T-helper 17 cell (primary cell): ENCODE measurements at regions not wholly inside any gene's neighbourhood (a gene's known extent, or its start where the extent isn't known, plus 50 kb on each side); places are given as distances from the start of the nearest gene placed in this dataset.
"Not testable (repeated sequence)": the region's sequence is repeated elsewhere in the genome, so short reads cannot be mapped to it uniquely, and the experiment has no call there.

ENCODE experiments used
- ATAC-seq: fragments of 150-1000 bp; cut with Tn5 transposase; 2 replicates; pipeline ENCODE4 v1.10.0; 2021; ENCODE audit warnings: mild to moderate bottlenecking, moderate library complexity
- DNase-seq, 3 donors: peaks; one replicate each; pipeline versions ENCODE4 v3.0.0 to v3.0.0-alpha.2; 2020 to 2021
- H3K9me3 ChIP-seq: one replicate; pipeline ENCODE4 v1.7.0; 2013; ENCODE audit warnings: low read length, mild to moderate bottlenecking; ENCODE audit not compliant: control insufficient read depth, poor library complexity, severe bottlenecking
- H3K27ac Mint-ChIP-seq: one replicate; pipeline ENCODE4 v1.8.0; 2022; ENCODE audit warnings: mild to moderate bottlenecking, moderate library complexity, mixed read lengths
- H3K27me3 Mint-ChIP-seq: one replicate; pipeline ENCODE4 v1.8.0; 2022; ENCODE audit warnings: mixed read lengths
- H3K36me3 Mint-ChIP-seq: one replicate; pipeline ENCODE4 v1.8.0; 2022; ENCODE audit warnings: low read depth, mixed read lengths
- H3K4me1 Mint-ChIP-seq: one replicate; pipeline ENCODE4 v1.8.0; 2022; ENCODE audit warnings: mild to moderate bottlenecking, mixed read lengths
- H3K4me3 Mint-ChIP-seq: one replicate; pipeline ENCODE4 v1.8.0; 2022; ENCODE audit warnings: mild to moderate bottlenecking, moderate library complexity, mixed read lengths

DNA sequence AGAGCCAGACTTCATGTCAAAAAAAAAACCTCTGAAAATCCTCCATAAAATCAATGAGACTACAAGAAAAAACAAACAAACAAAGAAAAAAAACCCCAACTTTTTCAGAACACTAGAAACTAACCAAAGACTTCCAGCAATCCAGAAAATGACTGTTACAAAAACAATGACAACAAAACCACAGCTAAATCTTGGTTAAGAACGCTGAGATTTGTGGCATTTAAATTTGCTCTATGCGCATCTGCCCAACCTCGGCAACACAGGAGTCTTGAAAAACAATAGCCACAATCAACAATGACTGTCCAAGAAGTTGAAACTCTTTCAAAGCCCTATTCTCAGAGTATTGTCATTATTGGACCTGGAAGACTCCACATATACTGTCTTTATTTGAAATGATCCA is 402.4 kb downstream of the ZFHX3 start:
- no peaks in the 10 kb centered on the region for H3K9me3 ChIP-seq
- DNase-seq, result no peak
- Mint-ChIP-seq H3K36me3 (no peaks in the 10 kb centered on the region), H3K4me3 (no peak overlapping the region), H3K4me1 (no peaks in the 10 kb centered on the region), H3K27me3 (peaks cover 5% of the 10 kb centered on the region), H3K27ac (no peak overlapping the region)
- ATAC-seq, result no peak

DNA sequence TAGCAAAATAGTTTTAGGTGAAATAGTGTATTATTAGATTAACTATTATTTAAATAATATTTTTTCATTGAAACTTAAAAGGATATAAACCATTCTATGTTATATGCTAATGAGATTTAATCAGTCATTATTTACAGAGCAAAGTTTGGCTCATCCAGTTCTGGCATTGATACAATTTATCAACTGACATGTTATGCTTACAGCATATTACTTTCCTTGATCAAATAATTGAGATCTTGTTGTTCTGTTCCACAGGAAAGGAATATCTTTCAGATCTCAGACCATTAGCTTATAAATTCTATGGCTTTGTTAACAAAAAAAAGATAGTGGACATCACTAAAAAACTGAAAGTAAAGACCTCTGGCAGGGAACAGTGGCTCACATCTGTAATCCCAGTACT is 403.0 kb downstream of the ZFHX3 start:
- no peak for ATAC-seq
- Mint-ChIP-seq H3K36me3 (no peaks in the 10 kb centered on the region), H3K27me3 (peaks cover 5% of the 10 kb centered on the region), H3K4me1 (no peaks in the 10 kb centered on the region), H3K4me3 (no peak overlapping the region), H3K27ac (no peak overlapping the region)
- DNase-seq, result no peak
- no peaks in the 10 kb centered on the region for H3K9me3 ChIP-seq

DNA sequence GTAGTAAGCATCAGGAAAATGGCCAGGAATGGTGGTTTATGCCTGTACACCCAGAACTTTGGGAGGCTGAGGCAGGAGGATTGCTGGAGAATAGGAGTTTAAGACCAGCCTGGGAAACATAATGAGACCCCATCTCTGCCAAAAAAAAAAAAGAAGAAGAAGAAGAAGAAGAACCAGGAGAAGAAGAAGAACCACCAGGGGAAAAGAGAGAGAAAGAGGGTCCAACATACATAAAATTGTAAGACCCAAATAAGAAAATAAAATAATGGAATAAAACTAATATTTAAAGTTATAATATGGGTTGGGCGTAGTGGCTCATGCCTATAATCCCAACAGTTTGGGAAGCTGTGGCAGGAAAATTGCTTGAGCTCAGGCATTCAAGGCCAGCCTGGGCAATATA is 408.4 kb downstream of the ZFHX3 start:
- ATAC-seq (no peak), DNase-seq (no peak)
- no peaks in the 10 kb centered on the region for H3K36me3 Mint-ChIP-seq
- no peaks in the 10 kb centered on the region for H3K4me1 Mint-ChIP-seq
- peaks cover 8% of the 10 kb centered on the region for H3K9me3 ChIP-seq
- H3K27me3 Mint-ChIP-seq, result peaks cover 1% of the 10 kb centered on the region
- H3K27ac Mint-ChIP-seq, result no peak overlapping the region
- H3K4me3 Mint-ChIP-seq, result no peak overlapping the region

DNA sequence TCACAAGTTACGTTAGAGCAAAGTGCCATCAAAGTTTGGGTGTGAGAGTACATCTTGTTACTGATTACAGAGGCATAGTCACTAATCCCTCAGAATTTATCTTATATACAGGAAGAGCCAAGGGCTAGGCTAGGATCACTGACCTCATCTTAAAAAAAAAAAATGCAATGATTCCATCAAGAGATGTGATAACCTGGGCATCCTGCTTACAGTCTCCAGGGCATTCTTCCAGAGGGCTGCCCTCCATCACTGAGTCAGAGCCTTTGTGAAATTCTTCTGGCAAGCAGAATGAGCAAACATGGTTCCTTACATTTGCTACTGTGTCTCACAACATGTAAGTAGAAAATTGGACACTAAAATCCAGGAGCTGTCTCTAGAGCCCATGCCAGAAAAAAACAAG is 410.6 kb downstream of the ZFHX3 start:
- peaks cover 8% of the 10 kb centered on the region for H3K9me3 ChIP-seq
- no peaks in the 10 kb centered on the region for H3K4me1 Mint-ChIP-seq
- no peak for DNase-seq
- H3K4me3 Mint-ChIP-seq, result no peak overlapping the region
- no peaks in the 10 kb centered on the region for H3K36me3 Mint-ChIP-seq
- H3K27ac Mint-ChIP-seq, result no peak overlapping the region
- no peak for ATAC-seq
- no peaks in the 10 kb centered on the region for H3K27me3 Mint-ChIP-seq

DNA sequence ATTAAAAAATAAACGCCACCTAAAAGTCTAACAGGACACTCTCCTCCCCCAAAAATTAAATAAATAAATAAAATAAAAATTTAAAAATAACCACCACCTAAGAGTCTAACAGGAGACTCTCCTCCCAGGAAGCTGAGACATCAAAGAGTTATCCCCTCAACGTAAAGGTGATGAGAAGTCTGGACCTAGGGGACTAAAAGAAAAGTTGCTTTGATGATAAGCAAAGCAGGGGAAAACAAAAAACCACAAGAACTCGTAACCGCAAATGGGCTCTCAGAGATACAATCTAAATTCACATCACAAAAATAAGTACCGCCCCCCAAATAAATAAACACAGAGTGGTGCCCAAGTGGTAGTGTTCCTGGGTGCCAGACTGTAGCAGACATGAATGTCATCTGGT is 412.2 kb downstream of the ZFHX3 start:
- no peak for ATAC-seq
- H3K27ac Mint-ChIP-seq, result no peak overlapping the region
- H3K27me3 Mint-ChIP-seq, result no peaks in the 10 kb centered on the region
- no peaks in the 10 kb centered on the region for H3K36me3 Mint-ChIP-seq
- H3K4me3 Mint-ChIP-seq, result no peak overlapping the region
- H3K4me1 Mint-ChIP-seq, result no peaks in the 10 kb centered on the region
- peaks cover 8% of the 10 kb centered on the region for H3K9me3 ChIP-seq
- no peak for DNase-seq

DNA sequence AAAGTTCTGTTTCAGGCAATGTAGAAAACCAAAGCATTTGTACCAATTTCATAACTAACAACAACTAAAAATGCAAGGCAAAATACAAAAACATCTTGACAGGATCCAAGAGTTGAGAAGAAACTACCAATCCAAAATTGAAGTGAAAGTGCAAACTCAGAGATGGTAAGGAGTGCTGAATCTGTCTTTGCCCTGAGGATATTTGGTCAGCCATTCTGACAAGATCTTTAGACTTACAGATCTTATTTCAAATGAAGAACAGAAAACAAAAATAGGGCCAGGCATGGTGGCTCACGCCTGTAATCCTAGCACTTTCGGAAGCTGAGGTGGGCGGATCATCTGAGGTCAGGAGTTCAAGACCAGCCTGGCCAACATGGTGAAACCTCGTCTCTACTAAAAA is 412.8 kb downstream of the ZFHX3 start:
- no peaks in the 10 kb centered on the region for H3K27me3 Mint-ChIP-seq
- H3K36me3 Mint-ChIP-seq, result no peaks in the 10 kb centered on the region
- no peaks in the 10 kb centered on the region for H3K4me1 Mint-ChIP-seq
- no peak for ATAC-seq
- peaks cover 8% of the 10 kb centered on the region for H3K9me3 ChIP-seq
- H3K4me3 Mint-ChIP-seq, result no peak overlapping the region
- DNase-seq, result no peak
- peak overlapping the region; percentile 61 for H3K27ac Mint-ChIP-seq

DNA sequence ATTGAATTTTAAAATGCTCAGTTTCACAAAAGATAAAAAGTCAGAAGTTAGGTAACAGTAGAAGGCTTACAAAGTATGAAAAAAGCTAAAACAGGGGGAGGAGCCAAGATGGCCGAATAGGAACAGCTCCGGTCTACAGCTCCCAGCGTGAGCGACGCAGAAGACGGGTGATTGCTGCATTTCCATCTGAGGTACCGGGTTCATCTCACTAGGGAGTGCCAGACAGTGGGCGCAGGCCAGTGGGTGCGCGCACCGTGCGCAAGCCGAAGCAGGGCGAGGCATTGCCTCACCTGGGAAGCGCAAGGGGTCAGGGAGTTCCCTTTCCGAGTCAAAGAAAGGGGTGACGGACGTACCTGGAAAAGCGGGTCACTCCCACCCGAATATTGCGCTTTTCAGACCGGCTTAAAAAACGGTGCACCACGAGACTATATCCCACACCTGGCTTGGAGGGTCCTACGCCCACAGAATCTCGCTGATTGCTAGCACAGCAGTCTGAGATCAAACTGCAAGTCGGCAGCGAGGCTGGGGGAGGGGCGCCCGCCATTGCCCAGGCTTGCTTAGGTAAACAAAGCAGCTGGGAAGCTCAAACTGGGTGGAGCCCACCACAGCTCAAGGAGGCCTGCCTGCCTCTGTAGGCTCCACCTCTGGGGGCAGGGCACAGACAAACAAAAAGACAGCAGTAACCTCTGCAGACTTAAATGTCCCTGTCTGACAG is 420.6 kb downstream of the ZFHX3 start:
- not testable (repeated sequence) for H3K27me3 Mint-ChIP-seq, H3K27ac Mint-ChIP-seq, H3K36me3 Mint-ChIP-seq, H3K4me1 Mint-ChIP-seq, ATAC-seq, H3K9me3 ChIP-seq, DNase-seq, H3K4me3 Mint-ChIP-seq

DNA sequence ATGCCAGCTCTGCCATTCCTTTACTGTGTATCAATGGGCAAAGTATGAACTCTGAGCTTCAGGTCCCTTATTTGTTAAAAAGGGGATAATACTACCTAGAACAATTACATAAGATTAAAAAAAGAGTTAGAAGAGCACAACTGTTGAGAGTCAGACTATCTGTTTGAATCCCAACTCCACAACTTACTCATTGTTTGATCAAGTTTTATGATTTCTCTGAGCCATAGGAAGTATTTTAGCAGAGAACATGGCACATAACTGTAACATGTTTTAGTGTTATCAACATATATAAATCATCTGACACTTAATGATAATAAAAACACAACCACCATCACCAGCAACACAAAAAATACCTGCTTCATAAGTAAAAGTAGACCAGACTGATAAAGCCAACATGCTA is 421.3 kb downstream of the ZFHX3 start:
- no peak overlapping the region for H3K4me3 Mint-ChIP-seq

DNA sequence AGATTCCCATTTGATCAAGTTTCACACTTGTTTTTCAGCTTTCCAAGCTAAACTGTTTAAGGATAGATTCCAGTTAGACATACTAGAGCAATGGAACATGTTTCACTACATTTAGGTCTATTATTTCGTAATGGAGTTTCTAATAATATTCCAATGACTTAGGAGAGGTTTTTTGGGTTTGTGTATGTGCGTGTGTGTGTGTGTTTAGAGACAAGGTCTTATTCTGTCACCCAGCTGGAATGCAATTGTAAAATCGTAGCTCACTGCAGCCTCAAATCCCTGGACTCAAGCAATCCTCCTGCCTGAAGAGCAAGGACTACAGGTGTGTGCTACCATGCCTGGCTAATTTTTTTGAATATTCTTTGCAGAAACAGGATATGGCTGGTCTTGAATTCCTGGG is 426.3 kb downstream of the ZFHX3 start:
- ATAC-seq (no peak), DNase-seq (no peak)
- no peaks in the 10 kb centered on the region for H3K27me3 Mint-ChIP-seq
- no peaks in the 10 kb centered on the region for H3K9me3 ChIP-seq
- no peak overlapping the region for H3K4me3 Mint-ChIP-seq
- no peaks in the 10 kb centered on the region for H3K36me3 Mint-ChIP-seq
- H3K4me1 Mint-ChIP-seq, result no peaks in the 10 kb centered on the region
- H3K27ac Mint-ChIP-seq, result no peak overlapping the region

More for the DNA sequence above, 421.3 kb downstream of the ZFHX3 start:
- Mint-ChIP-seq H3K27me3 (no peaks in the 10 kb centered on the region), H3K27ac (no peak overlapping the region), H3K36me3 (no peaks in the 10 kb centered on the region), H3K4me1 (no peaks in the 10 kb centered on the region)
- ATAC-seq (no peak), DNase-seq (no peak)
- no peaks in the 10 kb centered on the region for H3K9me3 ChIP-seq

DNA sequence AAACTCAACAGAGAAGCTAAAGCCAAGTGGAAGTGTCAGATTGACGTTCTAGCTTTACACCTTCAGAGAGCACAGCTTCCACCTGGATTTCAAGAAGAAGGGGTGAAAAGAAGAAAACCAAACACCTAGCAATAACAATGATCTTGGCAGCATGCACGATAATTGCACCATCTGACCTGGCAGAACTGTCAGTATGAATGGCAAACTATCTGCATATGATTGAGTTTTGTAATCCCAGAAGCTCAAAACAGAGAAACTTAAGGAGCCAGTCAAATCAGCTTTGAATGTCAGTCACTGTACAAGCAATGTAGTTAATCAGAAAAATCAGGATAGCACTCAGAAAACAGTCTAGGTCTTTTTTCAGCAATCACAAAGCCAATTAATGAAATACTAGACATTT is 427.1 kb downstream of the ZFHX3 start:
- H3K27ac Mint-ChIP-seq, result no peak overlapping the region
- ATAC-seq (no peak), DNase-seq (no peak)
- H3K9me3 ChIP-seq, result no peaks in the 10 kb centered on the region
- no peak overlapping the region for H3K4me3 Mint-ChIP-seq
- no peaks in the 10 kb centered on the region for H3K36me3 Mint-ChIP-seq
- no peaks in the 10 kb centered on the region for H3K4me1 Mint-ChIP-seq
- H3K27me3 Mint-ChIP-seq, result no peaks in the 10 kb centered on the region

DNA sequence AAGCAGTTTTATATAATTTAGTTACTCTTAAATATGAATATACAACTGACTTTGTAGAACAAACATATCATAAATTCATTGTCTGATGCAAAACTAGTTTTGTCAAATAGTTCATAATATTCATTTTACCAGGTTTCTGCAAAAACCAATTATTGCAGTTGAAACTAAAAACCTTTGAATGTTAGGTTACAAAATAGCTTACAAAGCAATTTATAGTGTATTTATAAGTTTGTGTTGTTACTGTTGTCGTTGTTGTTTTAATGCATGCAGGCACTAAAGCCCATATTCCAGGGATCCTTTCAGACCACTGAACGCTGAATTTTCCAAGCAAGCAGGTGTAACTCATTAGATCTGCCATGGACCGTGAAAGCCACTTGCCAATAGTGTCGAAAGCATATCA is 427.6 kb downstream of the ZFHX3 start:
- no peaks in the 10 kb centered on the region for H3K36me3 Mint-ChIP-seq
- DNase-seq, result no peak
- H3K27ac Mint-ChIP-seq, result no peak overlapping the region
- ATAC-seq, result no peak
- no peaks in the 10 kb centered on the region for H3K27me3 Mint-ChIP-seq
- no peaks in the 10 kb centered on the region for H3K9me3 ChIP-seq
- no peaks in the 10 kb centered on the region for H3K4me1 Mint-ChIP-seq
- no peak overlapping the region for H3K4me3 Mint-ChIP-seq

DNA sequence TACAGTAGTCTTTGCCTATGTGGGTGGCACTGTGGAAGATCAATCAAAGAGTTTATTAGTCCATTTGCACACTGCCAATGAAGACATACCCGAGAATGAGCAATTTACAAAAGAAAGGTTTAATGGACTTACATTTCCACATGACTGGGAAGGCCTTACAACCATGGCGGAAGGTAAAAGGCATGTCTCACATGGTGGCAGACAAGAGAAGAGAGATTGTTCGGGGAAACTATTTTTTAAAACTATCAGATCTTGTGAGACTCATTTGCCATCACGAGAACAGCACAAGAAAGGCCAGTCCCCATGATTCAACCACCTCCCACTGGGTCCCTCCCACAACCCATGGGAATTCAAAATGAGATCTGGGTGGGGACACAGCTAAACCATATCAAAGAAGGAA is 432.1 kb downstream of the ZFHX3 start:
- no peak for DNase-seq
- no peaks in the 10 kb centered on the region for H3K27me3 Mint-ChIP-seq
- H3K4me3 Mint-ChIP-seq, result no peak overlapping the region
- ATAC-seq, result no peak
- H3K4me1 Mint-ChIP-seq, result no peaks in the 10 kb centered on the region
- no peaks in the 10 kb centered on the region for H3K9me3 ChIP-seq
- no peak overlapping the region for H3K27ac Mint-ChIP-seq
- H3K36me3 Mint-ChIP-seq, result no peaks in the 10 kb centered on the region

DNA sequence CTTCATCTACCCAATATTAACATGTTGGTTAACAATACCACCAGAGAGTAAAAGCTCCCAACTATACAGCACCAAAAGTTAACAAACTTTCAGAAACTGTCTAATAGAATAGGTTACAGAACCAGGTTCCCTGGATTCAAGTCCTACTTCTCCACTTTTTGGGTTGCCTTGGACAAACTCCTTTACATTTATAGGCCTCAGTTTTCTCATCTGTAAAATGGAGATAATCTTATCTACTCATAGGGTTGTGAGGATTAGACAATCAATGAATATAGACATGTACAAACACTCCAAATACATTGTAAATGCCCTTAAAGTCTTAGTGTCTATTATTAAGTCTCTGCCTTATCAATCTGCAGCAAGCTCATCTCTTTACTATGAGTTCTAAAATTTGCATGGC is 435.2 kb downstream of the ZFHX3 start:
- no peaks in the 10 kb centered on the region for H3K9me3 ChIP-seq
- DNase-seq (no peak), ATAC-seq (no peak)
- no peaks in the 10 kb centered on the region for H3K36me3 Mint-ChIP-seq
- H3K27me3 Mint-ChIP-seq, result no peaks in the 10 kb centered on the region
- H3K27ac Mint-ChIP-seq, result peak overlapping the region; percentile 1
- H3K4me1 Mint-ChIP-seq, result no peaks in the 10 kb centered on the region
- H3K4me3 Mint-ChIP-seq, result no peak overlapping the region

DNA sequence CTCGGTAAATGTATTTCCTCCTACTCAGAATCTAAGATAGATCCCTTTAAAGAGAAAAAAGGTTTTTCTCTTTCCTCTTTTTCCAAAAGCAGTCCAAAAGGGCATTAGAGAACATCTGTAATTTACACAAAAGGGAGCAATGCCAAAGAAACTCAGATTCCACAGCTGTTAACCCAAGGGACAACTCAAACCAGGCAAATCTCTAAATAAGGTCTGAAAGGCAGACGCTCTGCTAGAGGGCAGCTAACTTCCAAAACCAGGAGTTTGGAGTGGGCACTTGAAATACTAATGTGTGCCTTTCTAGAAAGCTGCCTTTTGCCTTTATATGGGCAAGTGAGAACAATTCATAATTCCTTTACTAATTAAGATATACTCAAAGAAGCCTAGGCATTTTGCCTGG is 435.7 kb downstream of the ZFHX3 start:
- no peaks in the 10 kb centered on the region for H3K9me3 ChIP-seq
- Mint-ChIP-seq H3K4me1 (no peaks in the 10 kb centered on the region), H3K27ac (no peak overlapping the region), H3K4me3 (no peak overlapping the region), H3K36me3 (no peaks in the 10 kb centered on the region), H3K27me3 (no peaks in the 10 kb centered on the region)
- no peak for ATAC-seq
- no peak for DNase-seq
